ENCODE measurements at regions not wholly inside any gene's neighbourhood (a gene's known extent, or its start where the extent isn't known, plus 50 kb on each side); places are given as distances from the start of the nearest gene placed in this dataset.

DNA sequence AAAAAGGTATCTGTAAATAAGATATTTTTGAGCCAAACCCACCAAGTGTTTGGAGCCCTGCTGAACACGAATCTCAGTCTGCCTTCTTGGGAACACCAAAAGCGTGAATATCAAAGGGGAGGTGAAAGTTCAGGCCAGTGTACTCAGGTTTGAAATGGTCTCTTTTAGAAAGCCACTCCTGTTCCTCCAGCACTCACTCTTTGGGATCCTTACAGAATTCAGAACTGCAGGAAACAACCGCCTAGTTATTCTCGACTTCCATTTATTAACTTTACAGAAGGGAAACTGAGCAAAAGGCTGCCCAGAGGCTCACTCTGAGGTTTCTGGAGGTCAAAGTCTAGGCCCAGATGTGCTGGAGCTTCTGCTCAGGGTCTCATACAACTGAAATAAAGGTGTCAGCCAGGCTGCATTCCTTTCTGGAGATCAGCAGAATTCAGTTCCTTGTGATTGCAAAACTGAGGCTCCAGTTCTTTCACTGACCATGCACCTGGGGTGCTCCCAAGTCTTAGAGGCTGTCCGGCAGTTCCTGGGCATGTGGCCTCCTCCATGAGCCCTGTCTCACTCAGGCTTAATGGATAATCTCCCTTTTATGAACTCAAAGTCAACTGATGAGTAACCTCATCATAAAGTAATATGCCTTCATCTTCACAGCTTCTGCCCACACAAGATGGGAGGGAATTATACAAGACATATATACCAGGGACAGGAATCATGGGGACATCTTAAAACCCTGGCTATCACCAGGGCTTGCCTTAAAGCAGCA is 65.5 kb upstream of the TNFAIP3 start:
- H3K36me3 ChIP-seq = no peaks in the 10 kb centered on the region
- H3K4me3 ChIP-seq = no peak overlapping the region
- H3K27me3 ChIP-seq (replicated peaks; ENCODE audit: insufficient read depth) = no peaks in the 10 kb centered on the region
- TF ChIP-seq, protein P1, sequence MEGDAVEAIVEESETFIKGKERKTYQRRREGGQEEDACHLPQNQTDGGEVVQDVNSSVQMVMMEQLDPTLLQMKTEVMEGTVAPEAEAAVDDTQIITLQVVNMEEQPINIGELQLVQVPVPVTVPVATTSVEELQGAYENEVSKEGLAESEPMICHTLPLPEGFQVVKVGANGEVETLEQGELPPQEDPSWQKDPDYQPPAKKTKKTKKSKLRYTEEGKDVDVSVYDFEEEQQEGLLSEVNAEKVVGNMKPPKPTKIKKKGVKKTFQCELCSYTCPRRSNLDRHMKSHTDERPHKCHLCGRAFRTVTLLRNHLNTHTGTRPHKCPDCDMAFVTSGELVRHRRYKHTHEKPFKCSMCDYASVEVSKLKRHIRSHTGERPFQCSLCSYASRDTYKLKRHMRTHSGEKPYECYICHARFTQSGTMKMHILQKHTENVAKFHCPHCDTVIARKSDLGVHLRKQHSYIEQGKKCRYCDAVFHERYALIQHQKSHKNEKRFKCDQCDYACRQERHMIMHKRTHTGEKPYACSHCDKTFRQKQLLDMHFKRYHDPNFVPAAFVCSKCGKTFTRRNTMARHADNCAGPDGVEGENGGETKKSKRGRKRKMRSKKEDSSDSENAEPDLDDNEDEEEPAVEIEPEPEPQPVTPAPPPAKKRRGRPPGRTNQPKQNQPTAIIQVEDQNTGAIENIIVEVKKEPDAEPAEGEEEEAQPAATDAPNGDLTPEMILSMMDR (IDR thresholded peaks at IDR 0.05) = no peak
- ATAC-seq (ENCODE audit: insufficient number of reproducible peaks, low FRiP score, low read depth) (no peak), DNase-seq (ENCODE audit: low spot score) (no peak)
- H3K4me1 ChIP-seq (ENCODE audit: control insufficient read depth in 1 of 2, low read depth in 2 of 2) = peaks cover 0 to 21% of the 10 kb centered on the region in 2 donors
- no peak overlapping the region for H3K27ac ChIP-seq
- no peaks in the 10 kb centered on the region for H3K9me3 ChIP-seq

DNA sequence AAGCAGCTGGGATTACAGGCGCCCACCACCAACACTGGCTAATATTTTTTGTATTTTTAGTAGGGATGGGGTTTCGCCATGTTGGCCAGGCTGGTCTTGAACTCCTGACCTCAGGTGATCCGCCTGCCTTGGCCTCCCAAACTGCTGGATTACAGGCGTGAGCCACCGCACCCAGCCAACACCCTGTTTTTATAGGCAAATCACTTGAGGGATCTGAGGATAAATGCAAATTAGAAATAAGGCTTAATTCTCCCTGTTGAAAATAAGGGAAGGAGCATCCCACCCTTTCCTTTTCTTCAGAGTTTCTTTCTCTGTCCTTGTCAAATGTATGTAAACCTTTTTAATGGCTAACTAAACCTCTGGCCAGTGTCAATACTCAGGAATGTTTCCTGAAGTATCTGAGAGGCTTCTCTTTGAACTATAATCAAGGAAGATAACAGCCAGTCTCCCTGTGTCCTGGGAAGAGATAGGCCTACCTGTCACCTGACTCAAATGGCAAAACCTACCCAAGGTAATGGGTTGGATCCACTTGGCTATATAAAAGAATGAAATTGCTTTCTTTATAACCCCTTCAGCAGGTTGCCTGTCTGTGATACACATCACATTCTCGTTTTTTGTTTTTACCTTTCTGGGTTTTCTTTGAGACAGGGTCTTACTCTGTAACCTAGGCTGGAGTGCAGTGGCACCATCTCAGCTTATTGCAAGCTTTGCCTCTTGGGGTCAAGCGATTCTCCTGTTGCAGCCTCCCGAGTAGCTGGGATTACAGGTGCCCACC is 64.5 kb upstream of the TNFAIP3 start:
- TF ChIP-seq, protein P1 (IDR thresholded peaks at IDR 0.05) = no peak
- no peaks in the 10 kb centered on the region for H3K36me3 ChIP-seq
- peaks cover 0 to 21% of the 10 kb centered on the region in 2 donors for H3K4me1 ChIP-seq (ENCODE audit: control insufficient read depth in 1 of 2, low read depth in 2 of 2)
- H3K27me3 ChIP-seq (replicated peaks; ENCODE audit: insufficient read depth) = no peaks in the 10 kb centered on the region
- H3K4me3 ChIP-seq = no peak overlapping the region
- no peak for ATAC-seq (ENCODE audit: insufficient number of reproducible peaks, low FRiP score, low read depth)
- no peak for DNase-seq (ENCODE audit: low spot score)
- no peak overlapping the region for H3K27ac ChIP-seq
- H3K9me3 ChIP-seq = no peaks in the 10 kb centered on the region

DNA sequence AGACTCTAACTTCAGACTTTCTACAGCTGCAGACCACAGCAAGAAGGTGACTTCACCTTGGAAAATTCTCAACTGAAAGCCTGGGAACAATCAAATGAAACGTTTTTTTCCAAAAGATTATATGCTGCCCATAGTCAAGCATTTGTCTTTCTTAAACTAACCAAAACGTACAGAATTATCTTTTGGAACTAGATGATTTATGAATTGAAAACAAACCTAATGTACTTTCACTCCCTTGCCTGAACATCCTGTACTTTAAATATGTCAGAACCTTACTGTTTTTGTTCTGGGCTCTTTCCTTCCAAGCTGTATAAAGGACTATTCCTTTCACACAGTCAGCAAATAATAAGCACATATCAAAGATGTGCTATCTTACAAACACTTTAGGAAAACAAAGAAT is 62.4 kb upstream of the TNFAIP3 start:
- H3K4me1 ChIP-seq (ENCODE audit: control insufficient read depth in 1 of 2, low read depth in 2 of 2) = peaks cover 0 to 21% of the 10 kb centered on the region in 2 donors
- H3K9me3 ChIP-seq = no peaks in the 10 kb centered on the region
- H3K4me3 ChIP-seq = no peak overlapping the region
- H3K27ac ChIP-seq = peak overlapping the region in 1 of 2 donors; percentile 32
- no peaks in the 10 kb centered on the region for H3K36me3 ChIP-seq
- TF ChIP-seq, protein P1 (IDR thresholded peaks at IDR 0.05) = no peak
- DNase-seq (ENCODE audit: low spot score) = no peak
- no peaks in the 10 kb centered on the region for H3K27me3 ChIP-seq (replicated peaks; ENCODE audit: insufficient read depth)
- ATAC-seq (ENCODE audit: insufficient number of reproducible peaks, low FRiP score, low read depth) = no peak

DNA sequence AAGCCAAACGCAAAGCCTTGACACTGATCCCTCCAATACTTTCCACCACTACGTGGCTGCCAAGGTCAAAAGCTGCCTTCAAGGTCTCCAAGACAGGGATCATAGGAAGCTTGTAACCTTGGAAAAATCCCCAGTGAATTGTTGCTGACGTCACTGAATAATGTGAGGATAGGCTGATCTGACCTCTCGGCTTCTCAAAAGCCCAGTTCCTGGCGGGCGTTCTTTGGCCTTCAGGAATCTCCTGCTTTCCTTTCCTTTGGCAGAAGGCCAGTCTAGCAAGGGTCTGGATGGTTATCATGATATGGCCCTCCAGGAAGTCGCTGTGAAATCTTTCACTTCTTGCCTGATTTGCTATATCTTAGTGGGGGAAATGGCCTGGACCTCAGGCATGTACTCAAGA is 61.4 kb upstream of the TNFAIP3 start:
- no peak overlapping the region for H3K4me3 ChIP-seq
- TF ChIP-seq, protein P1 (IDR thresholded peaks at IDR 0.05) = no peak
- DNase-seq (ENCODE audit: low spot score) = no peak
- H3K36me3 ChIP-seq = no peaks in the 10 kb centered on the region
- H3K9me3 ChIP-seq = no peaks in the 10 kb centered on the region
- ATAC-seq (ENCODE audit: insufficient number of reproducible peaks, low FRiP score, low read depth) = no peak
- peaks cover 0 to 21% of the 10 kb centered on the region in 2 donors for H3K4me1 ChIP-seq (ENCODE audit: control insufficient read depth in 1 of 2, low read depth in 2 of 2)
- H3K27ac ChIP-seq = no peak overlapping the region
- H3K27me3 ChIP-seq (replicated peaks; ENCODE audit: insufficient read depth) = no peaks in the 10 kb centered on the region

DNA sequence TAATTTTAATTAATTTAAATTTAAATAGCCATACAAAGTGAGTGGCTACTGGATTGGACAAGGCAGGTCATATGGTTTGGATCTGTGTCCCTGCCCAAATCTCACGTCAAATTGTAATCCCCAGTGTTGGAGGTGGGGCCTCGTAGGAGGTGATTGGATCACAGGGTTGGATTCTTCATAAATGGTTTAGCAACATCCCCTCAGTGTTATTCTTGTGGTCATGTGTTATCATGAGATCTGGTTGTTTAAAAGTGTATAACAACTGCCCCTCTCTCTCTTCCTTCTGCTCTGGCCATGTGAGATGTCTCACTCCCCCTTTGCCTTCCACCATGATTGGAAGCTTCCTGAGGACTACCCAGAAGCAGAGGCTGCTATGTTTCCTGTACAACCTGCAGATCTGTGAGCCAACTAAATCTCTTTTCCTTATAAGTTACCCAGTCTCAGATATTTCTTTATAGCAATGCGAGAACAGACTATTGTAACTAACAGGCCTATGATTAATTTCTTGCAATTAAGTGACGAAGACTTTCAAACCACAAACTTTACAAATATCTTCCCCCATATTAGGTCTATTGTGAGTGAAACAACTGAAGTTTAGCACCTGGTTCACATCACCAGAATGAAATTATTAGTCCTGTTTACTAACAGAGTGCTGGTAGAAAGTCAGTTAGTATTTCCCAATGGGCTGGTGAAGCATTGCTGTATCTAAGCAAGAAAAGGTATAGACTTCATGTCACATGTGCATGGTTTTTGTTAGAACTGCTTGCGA is 60.0 kb upstream of the TNFAIP3 start:
- Histone ChIP-seq H3K9me3 (no peaks in the 10 kb centered on the region), H3K4me3 (no peak overlapping the region), H3K27ac (no peak overlapping the region), H3K27me3 (replicated peaks; ENCODE audit: insufficient read depth) (no peaks in the 10 kb centered on the region), H3K36me3 (no peaks in the 10 kb centered on the region), H3K4me1 (ENCODE audit: control insufficient read depth in 1 of 2, low read depth in 2 of 2) (peaks cover 3 to 21% of the 10 kb centered on the region in 2 donors)
- DNase-seq (ENCODE audit: low spot score) (no peak), ATAC-seq (ENCODE audit: insufficient number of reproducible peaks, low FRiP score, low read depth) (no peak)
- TF ChIP-seq, protein P1 (IDR thresholded peaks at IDR 0.05) = no peak

All from thoracic aorta (tissue), 2 donors.